ENCODE measurements at regions not wholly inside any gene's neighbourhood (a gene's known extent, or its start where the extent isn't known, plus 50 kb on each side); places are given as distances from the start of the nearest gene placed in this dataset.

DNA sequence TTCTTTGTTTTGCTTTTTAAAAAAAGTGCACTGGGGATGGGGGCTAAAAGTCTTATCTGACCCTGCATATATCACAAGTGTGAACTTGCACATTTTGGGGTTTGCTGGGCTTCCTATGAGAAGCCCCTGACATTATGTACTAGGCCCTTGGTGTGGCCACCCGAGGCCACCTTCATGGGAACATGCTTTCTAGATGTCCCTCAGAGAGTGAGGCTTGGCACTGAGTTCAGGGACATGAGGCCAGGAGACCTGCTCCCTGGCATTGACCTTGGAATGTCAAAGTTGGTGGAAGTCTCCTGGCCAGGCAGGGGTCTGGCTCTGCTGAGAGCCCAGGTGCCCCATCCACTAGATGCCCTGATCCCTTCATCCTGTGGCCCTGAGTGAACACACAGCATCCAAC, 536.2 kb downstream of the TCERG1L start:
- no peak for TF ChIP-seq POLR2A (IDR thresholded peaks at IDR 0.05)
- TF ChIP-seq, protein P1, sequence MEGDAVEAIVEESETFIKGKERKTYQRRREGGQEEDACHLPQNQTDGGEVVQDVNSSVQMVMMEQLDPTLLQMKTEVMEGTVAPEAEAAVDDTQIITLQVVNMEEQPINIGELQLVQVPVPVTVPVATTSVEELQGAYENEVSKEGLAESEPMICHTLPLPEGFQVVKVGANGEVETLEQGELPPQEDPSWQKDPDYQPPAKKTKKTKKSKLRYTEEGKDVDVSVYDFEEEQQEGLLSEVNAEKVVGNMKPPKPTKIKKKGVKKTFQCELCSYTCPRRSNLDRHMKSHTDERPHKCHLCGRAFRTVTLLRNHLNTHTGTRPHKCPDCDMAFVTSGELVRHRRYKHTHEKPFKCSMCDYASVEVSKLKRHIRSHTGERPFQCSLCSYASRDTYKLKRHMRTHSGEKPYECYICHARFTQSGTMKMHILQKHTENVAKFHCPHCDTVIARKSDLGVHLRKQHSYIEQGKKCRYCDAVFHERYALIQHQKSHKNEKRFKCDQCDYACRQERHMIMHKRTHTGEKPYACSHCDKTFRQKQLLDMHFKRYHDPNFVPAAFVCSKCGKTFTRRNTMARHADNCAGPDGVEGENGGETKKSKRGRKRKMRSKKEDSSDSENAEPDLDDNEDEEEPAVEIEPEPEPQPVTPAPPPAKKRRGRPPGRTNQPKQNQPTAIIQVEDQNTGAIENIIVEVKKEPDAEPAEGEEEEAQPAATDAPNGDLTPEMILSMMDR (IDR thresholded peaks at IDR 0.05): no peak
